ENCODE measurements at regions not wholly inside any gene's neighbourhood (a gene's known extent, or its start where the extent isn't known, plus 50 kb on each side); places are given as distances from the start of the nearest gene placed in this dataset.

- Histone ChIP-seq H3K27ac (no peak overlapping the region), H3K36me3 (no peaks in the 10 kb centered on the region), H3K27me3 (peaks cover 0 to 1% of the 10 kb centered on the region in 2 donors), H3K4me3 (no peak overlapping the region), H3K4me1 (no peaks in the 10 kb centered on the region), H3K9me3 (no peaks in the 10 kb centered on the region)
- no peak for DNase-seq (ENCODE audit: low spot score in 2 of 2)
- 78 to 88% methylated on average over 4 of the region's 4 CpGs for WGBS, 2 donors
- no peak for TF ChIP-seq POLR2A (IDR thresholded peaks at IDR 0.05)
- TF ChIP-seq EP300 (IDR thresholded peaks at IDR 0.05), result no peak
- TF ChIP-seq CTCF (IDR thresholded peaks at IDR 0.05), result no peak
Observed at GRCh38 chr16:55037046-55037445, 106.4 kb downstream of the IRX5 start.

- H3K4me1 ChIP-seq, result no peaks in the 10 kb centered on the region
- no peak overlapping the region for H3K4me3 ChIP-seq
- H3K27me3 ChIP-seq, result no peaks in the 10 kb centered on the region
- no peaks in the 10 kb centered on the region for H3K9me3 ChIP-seq
- TF ChIP-seq POLR2A (IDR thresholded peaks at IDR 0.05) (no peak), EP300 (IDR thresholded peaks at IDR 0.05) (no peak)
- H3K36me3 ChIP-seq, result no peaks in the 10 kb centered on the region
- 58 to 61% methylated on average over 5 of the region's 5 CpGs for WGBS, 2 donors
- DNase-seq (ENCODE audit: low spot score in 2 of 2), result no peak
- no peak overlapping the region for H3K27ac ChIP-seq
Observed at GRCh38 chr16:55037966-55038365, 107.3 kb downstream of the IRX5 start.

- H3K9me3 ChIP-seq, result no peaks in the 10 kb centered on the region
- no peak overlapping the region for H3K4me3 ChIP-seq
- no peak overlapping the region for H3K27ac ChIP-seq
- H3K27me3 ChIP-seq, result no peaks in the 10 kb centered on the region
- WGBS, 2 donors, result 79 to 87% methylated on average over 6 of the region's 6 CpGs
- no peaks in the 10 kb centered on the region for H3K36me3 ChIP-seq
- H3K4me1 ChIP-seq, result no peaks in the 10 kb centered on the region
- DNase-seq (ENCODE audit: low spot score in 2 of 2), result no peak
- TF ChIP-seq CTCF (IDR thresholded peaks at IDR 0.05) (no peak), POLR2A (IDR thresholded peaks at IDR 0.05) (no peak), EP300 (IDR thresholded peaks at IDR 0.05) (no peak)
Observed at GRCh38 chr16:55039042-55039441, 108.4 kb downstream of the IRX5 start.

GRCh38 chr16:55039511-55039910 is 108.8 kb downstream of the IRX5 start:
- TF ChIP-seq POLR2A (IDR thresholded peaks at IDR 0.05) (no peak), CTCF (IDR thresholded peaks at IDR 0.05) (no peak), EP300 (IDR thresholded peaks at IDR 0.05) (no peak)
- no peaks in the 10 kb centered on the region for H3K36me3 ChIP-seq
- no peak overlapping the region for H3K27ac ChIP-seq
- H3K4me3 ChIP-seq, result no peak overlapping the region
- H3K27me3 ChIP-seq, result no peaks in the 10 kb centered on the region
- 92 to 93% methylated on average over 6 of the region's 6 CpGs for WGBS, 2 donors
- H3K9me3 ChIP-seq, result no peaks in the 10 kb centered on the region
- no peak for DNase-seq (ENCODE audit: low spot score in 2 of 2)
- H3K4me1 ChIP-seq, result no peaks in the 10 kb centered on the region

GRCh38 chr16:55039931-55040330 is 109.3 kb downstream of the IRX5 start:
- no peaks in the 10 kb centered on the region for H3K36me3 ChIP-seq
- no peak for TF ChIP-seq CTCF (IDR thresholded peaks at IDR 0.05)
- TF ChIP-seq EP300 (IDR thresholded peaks at IDR 0.05), result no peak
- no peak for TF ChIP-seq POLR2A (IDR thresholded peaks at IDR 0.05)
- no peaks in the 10 kb centered on the region for H3K27me3 ChIP-seq
- no peak overlapping the region for H3K27ac ChIP-seq
- no peaks in the 10 kb centered on the region for H3K9me3 ChIP-seq
- H3K4me3 ChIP-seq, result no peak overlapping the region
- no peaks in the 10 kb centered on the region for H3K4me1 ChIP-seq
- WGBS, 2 donors, result 75 to 84% methylated on average over 8 of the region's 8 CpGs
- no peak for DNase-seq (ENCODE audit: low spot score in 2 of 2)

Measured in tibial nerve (tissue), 4 donors.